Liver (tissue), 8 donors: ENCODE measurements at regions not wholly inside any gene's neighbourhood (a gene's known extent, or its start where the extent isn't known, plus 50 kb on each side); places are given as distances from the start of the nearest gene placed in this dataset.

Source experiments
- DNase-seq: peaks from one replicate; pipeline ENCODE4 v3.0.0-alpha.2; 2017; ENCODE audit warnings: low spot score
- H3K27ac ChIP-seq, 2 donors: one replicate each; pipeline ENCODE4 v1.7.0; 2013; ENCODE audit warnings: inconsistent platforms in 2 of 2, low read length in 2 of 2, control low read depth in 1 of 2, low read depth in 1 of 2, mild to moderate bottlenecking in 1 of 2
- H3K27me3 ChIP-seq, 4 donors: one replicate each; pipeline versions ENCODE4 v1.6.1 to v1.7.0; 2013; ENCODE audit warnings: low read length in 3 of 4, inconsistent platforms in 1 of 4, mild to moderate bottlenecking in 1 of 4, moderate library complexity in 1 of 4; ENCODE audit not compliant: control insufficient read depth in 4 of 4, insufficient read depth in 4 of 4
- H3K36me3 ChIP-seq, 4 donors: one replicate each; pipeline versions ENCODE4 v1.6.1 to v1.7.0; 2013; ENCODE audit warnings: low read length in 3 of 4, mild to moderate bottlenecking in 3 of 4, low read depth in 1 of 4, moderate library complexity in 1 of 4; ENCODE audit not compliant: control insufficient read depth in 4 of 4, insufficient read depth in 3 of 4
- H3K4me1 ChIP-seq, 4 donors: one replicate each; pipeline versions ENCODE4 v1.6.1 to v1.7.0; 2013; ENCODE audit warnings: low read length in 3 of 4, mild to moderate bottlenecking in 3 of 4, moderate library complexity in 1 of 4; ENCODE audit not compliant: control insufficient read depth in 4 of 4, insufficient read depth in 4 of 4
- H3K4me3 ChIP-seq, 3 donors: one replicate each; pipeline versions ENCODE4 v1.6.1 to v1.7.0; 2013; ENCODE audit warnings: low read length in 3 of 3, control low read depth in 1 of 3, low read depth in 1 of 3, mild to moderate bottlenecking in 1 of 3
- H3K9ac ChIP-seq, 2 donors: one replicate each; pipeline ENCODE4 v1.7.0; 2013; ENCODE audit warnings: low read length in 2 of 2, mild to moderate bottlenecking in 2 of 2, moderate library complexity in 2 of 2, control low read depth in 1 of 2, low read depth in 1 of 2
- H3K9me3 ChIP-seq, 4 donors: one replicate each; pipeline versions ENCODE4 v1.6.1 to v1.7.0; 2013; ENCODE audit warnings: low read length in 3 of 4; ENCODE audit not compliant: control insufficient read depth in 4 of 4
- EGR1 ChIP-seq, 2 donors: IDR thresholded peaks; 2 replicates each; pipeline ENCODE4 v1.6.1; 2016 to 2018; ENCODE audit warnings: antibody characterized with exemption in 2 of 2, low read depth in 2 of 2
- FOXA1 ChIP-seq: IDR thresholded peaks from 2 replicates; pipeline ENCODE4 v1.6.1; 2016; ENCODE audit warnings: antibody characterized with exemption
- FOXA2 ChIP-seq: IDR thresholded peaks from 2 replicates; pipeline ENCODE4 v1.6.1; 2016; ENCODE audit warnings: antibody characterized with exemption
- GABPA ChIP-seq, 2 donors: IDR thresholded peaks in 1 of 2; conservative IDR thresholded peaks in 1 of 2; 2 replicates each; pipeline ENCODE4 v1.6.1; 2016; ENCODE audit warnings: antibody characterized with exemption in 2 of 2, mild to moderate bottlenecking in 1 of 2, moderate library complexity in 1 of 2
- HNF4A ChIP-seq, 2 donors: conservative IDR thresholded peaks; 2 replicates each; pipeline ENCODE4 v1.6.1; 2016; ENCODE audit warnings: antibody characterized with exemption in 2 of 2, mild to moderate bottlenecking in 2 of 2
- HNF4G ChIP-seq: IDR thresholded peaks from 2 replicates; pipeline ENCODE4 v1.6.1; 2016; ENCODE audit warnings: antibody characterized with exemption
- JUND ChIP-seq, 2 donors: IDR thresholded peaks; 2 replicates each; pipeline ENCODE4 v1.6.1; 2016; ENCODE audit warnings: antibody characterized with exemption in 2 of 2
- NR2F2 ChIP-seq: IDR thresholded peaks from 2 replicates; pipeline ENCODE4 v1.6.1; 2016; ENCODE audit warnings: antibody characterized with exemption
- RAD21 ChIP-seq, 2 donors: IDR thresholded peaks; 2 replicates each; pipeline ENCODE4 v1.6.1; 2016; ENCODE audit warnings: antibody characterized with exemption in 2 of 2, mild to moderate bottlenecking in 2 of 2
- SP1 ChIP-seq: IDR thresholded peaks from 2 replicates; pipeline ENCODE4 v1.6.1; 2018; ENCODE audit warnings: antibody characterized with exemption, mild to moderate bottlenecking
- TAF1 ChIP-seq: conservative IDR thresholded peaks from 2 replicates; pipeline ENCODE4 v1.6.1; 2016; ENCODE audit warnings: antibody characterized with exemption, mild to moderate bottlenecking
- YY1 ChIP-seq: IDR thresholded peaks from 2 replicates; pipeline ENCODE4 v1.6.1; 2016; ENCODE audit warnings: antibody characterized with exemption, mild to moderate bottlenecking
- WGBS: extraction: QIAGEN DNeasy Blood & Tissue Kit; methylation state at CpG from one replicate; pipeline ENCODE4 v1.1.7; 2013; 5-methylcytosine and 5-hydroxymethylcytosine counted together
- TF ChIP-seq, protein P1 (sequence below): IDR thresholded peaks from 2 replicates; pipeline ENCODE4 v1.6.1; 2016; ENCODE audit warnings: antibody characterized with exemption
- TF ChIP-seq, protein P2 (sequence below): IDR thresholded peaks from 2 replicates; pipeline ENCODE4 v1.6.1; 2016; ENCODE audit warnings: antibody characterized with exemption, mild to moderate bottlenecking
- TF ChIP-seq, protein P3 (sequence below): IDR thresholded peaks from 2 replicates; pipeline ENCODE4 v1.6.1; 2016; ENCODE audit warnings: antibody characterized with exemption
- TF ChIP-seq, protein P4 (sequence below): IDR thresholded peaks from 2 replicates; pipeline ENCODE4 v1.6.1; 2016; ENCODE audit warnings: antibody characterized with exemption
- TF ChIP-seq, protein P5 (sequence below): fragments of 150-350 bp; IDR thresholded peaks from 2 replicates; pipeline ENCODE4 v1.5.1; 2017; ENCODE audit warnings: improper control_type of control experiment, low read depth, low read length; ENCODE audit not compliant: missing input control
- donor health status: healthy.
- donor health status: healthy.
- donor health status: healthy.
- donor health status: healthy.
- donor health status: healthy.

DNA sequence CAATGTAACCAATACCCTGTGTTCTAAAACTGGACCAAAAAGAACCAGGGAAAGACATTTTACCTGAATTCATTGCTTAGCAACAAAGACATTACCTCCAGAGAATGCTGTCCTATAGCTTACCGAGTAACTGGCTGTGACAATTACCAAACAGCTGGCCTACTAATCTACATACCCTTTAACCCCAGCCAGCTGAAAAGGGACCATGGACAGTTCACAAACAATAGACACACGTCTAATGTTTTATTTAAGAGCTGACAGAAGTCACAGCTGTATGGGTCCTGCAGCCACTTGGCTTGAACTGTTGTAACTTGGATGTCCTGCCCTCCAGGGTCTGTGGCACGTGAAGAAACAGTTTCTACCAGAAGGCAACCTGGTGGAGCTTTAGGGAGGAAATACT lies 130.1 kb upstream of the EFEMP1 start:
- Histone ChIP-seq H3K4me1 (no peaks in the 10 kb centered on the region), H3K27ac (no peak overlapping the region), H3K36me3 (no peaks in the 10 kb centered on the region), H3K9me3 (no peaks in the 10 kb centered on the region), H3K4me3 (no peak overlapping the region), H3K9ac (no peak overlapping the region), H3K27me3 (no peaks in the 10 kb centered on the region)
- no peak for DNase-seq
- 25% methylated on average over 3 of the region's 3 CpGs for WGBS
- TF ChIP-seq, protein P1, sequence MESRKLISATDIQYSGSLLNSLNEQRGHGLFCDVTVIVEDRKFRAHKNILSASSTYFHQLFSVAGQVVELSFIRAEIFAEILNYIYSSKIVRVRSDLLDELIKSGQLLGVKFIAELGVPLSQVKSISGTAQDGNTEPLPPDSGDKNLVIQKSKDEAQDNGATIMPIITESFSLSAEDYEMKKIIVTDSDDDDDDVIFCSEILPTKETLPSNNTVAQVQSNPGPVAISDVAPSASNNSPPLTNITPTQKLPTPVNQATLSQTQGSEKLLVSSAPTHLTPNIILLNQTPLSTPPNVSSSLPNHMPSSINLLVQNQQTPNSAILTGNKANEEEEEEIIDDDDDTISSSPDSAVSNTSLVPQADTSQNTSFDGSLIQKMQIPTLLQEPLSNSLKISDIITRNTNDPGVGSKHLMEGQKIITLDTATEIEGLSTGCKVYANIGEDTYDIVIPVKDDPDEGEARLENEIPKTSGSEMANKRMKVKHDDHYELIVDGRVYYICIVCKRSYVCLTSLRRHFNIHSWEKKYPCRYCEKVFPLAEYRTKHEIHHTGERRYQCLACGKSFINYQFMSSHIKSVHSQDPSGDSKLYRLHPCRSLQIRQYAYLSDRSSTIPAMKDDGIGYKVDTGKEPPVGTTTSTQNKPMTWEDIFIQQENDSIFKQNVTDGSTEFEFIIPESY, result no peak
- TF ChIP-seq, protein P2, sequence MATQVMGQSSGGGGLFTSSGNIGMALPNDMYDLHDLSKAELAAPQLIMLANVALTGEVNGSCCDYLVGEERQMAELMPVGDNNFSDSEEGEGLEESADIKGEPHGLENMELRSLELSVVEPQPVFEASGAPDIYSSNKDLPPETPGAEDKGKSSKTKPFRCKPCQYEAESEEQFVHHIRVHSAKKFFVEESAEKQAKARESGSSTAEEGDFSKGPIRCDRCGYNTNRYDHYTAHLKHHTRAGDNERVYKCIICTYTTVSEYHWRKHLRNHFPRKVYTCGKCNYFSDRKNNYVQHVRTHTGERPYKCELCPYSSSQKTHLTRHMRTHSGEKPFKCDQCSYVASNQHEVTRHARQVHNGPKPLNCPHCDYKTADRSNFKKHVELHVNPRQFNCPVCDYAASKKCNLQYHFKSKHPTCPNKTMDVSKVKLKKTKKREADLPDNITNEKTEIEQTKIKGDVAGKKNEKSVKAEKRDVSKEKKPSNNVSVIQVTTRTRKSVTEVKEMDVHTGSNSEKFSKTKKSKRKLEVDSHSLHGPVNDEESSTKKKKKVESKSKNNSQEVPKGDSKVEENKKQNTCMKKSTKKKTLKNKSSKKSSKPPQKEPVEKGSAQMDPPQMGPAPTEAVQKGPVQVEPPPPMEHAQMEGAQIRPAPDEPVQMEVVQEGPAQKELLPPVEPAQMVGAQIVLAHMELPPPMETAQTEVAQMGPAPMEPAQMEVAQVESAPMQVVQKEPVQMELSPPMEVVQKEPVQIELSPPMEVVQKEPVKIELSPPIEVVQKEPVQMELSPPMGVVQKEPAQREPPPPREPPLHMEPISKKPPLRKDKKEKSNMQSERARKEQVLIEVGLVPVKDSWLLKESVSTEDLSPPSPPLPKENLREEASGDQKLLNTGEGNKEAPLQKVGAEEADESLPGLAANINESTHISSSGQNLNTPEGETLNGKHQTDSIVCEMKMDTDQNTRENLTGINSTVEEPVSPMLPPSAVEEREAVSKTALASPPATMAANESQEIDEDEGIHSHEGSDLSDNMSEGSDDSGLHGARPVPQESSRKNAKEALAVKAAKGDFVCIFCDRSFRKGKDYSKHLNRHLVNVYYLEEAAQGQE, result no peak
- TF ChIP-seq RAD21 (IDR thresholded peaks at IDR 0.05), result no peak
- TF ChIP-seq, protein P3, sequence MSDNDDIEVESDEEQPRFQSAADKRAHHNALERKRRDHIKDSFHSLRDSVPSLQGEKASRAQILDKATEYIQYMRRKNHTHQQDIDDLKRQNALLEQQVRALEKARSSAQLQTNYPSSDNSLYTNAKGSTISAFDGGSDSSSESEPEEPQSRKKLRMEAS, result no peak
- TF ChIP-seq HNF4G, result no peak
- no peak for TF ChIP-seq EGR1 (IDR thresholded peaks at IDR 0.05; ENCODE audit: low read depth in 2 of 2)
- no peak for TF ChIP-seq YY1
- TF ChIP-seq GABPA (IDR thresholded peaks at IDR 0.05 in 1 of 2, conservative IDR thresholded peaks at IDR 0.05 in 1 of 2), result no peak
- TF ChIP-seq, protein P4, sequence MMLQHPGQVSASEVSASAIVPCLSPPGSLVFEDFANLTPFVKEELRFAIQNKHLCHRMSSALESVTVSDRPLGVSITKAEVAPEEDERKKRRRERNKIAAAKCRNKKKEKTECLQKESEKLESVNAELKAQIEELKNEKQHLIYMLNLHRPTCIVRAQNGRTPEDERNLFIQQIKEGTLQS, result no peak
- TF ChIP-seq TAF1, result no peak
- TF ChIP-seq NR2F2, result no peak
- TF ChIP-seq, protein P5, sequence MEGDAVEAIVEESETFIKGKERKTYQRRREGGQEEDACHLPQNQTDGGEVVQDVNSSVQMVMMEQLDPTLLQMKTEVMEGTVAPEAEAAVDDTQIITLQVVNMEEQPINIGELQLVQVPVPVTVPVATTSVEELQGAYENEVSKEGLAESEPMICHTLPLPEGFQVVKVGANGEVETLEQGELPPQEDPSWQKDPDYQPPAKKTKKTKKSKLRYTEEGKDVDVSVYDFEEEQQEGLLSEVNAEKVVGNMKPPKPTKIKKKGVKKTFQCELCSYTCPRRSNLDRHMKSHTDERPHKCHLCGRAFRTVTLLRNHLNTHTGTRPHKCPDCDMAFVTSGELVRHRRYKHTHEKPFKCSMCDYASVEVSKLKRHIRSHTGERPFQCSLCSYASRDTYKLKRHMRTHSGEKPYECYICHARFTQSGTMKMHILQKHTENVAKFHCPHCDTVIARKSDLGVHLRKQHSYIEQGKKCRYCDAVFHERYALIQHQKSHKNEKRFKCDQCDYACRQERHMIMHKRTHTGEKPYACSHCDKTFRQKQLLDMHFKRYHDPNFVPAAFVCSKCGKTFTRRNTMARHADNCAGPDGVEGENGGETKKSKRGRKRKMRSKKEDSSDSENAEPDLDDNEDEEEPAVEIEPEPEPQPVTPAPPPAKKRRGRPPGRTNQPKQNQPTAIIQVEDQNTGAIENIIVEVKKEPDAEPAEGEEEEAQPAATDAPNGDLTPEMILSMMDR, result no peak
- TF ChIP-seq HNF4A (conservative IDR thresholded peaks at IDR 0.05), result no peak

DNA sequence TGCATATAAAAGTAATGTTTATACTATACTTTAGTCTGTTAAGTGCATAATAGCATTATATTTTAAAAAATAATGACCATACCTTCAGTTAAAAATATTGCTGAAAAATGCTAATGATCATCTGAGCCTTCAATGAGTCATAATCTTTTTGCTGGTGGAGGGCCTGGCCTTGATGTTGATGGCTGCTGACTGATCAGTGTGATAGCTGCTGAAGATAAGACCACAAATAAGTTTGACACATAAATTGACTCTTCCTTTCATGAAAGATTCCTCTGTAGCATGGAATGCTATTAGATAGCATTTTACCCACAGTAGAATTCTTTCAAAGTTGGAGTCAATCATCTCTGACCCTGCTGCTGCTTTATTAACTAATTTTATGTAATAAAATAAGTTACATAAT lies 128.4 kb upstream of the CCDC85A start:
- Histone ChIP-seq H3K9ac (no peak overlapping the region), H3K36me3 (no peaks in the 10 kb centered on the region), H3K9me3 (peaks cover 0 to 3% (median 0%) of the 10 kb centered on the region in 4 donors), H3K4me1 (no peaks in the 10 kb centered on the region), H3K4me3 (no peak overlapping the region), H3K27me3 (no peaks in the 10 kb centered on the region), H3K27ac (no peak overlapping the region)
- TF ChIP-seq HNF4G, result no peak
- TF ChIP-seq SP1, result no peak
- no peak for TF ChIP-seq FOXA1
- TF ChIP-seq NR2F2, result no peak
- no peak for TF ChIP-seq JUND (IDR thresholded peaks at IDR 0.05)
- no peak for TF ChIP-seq FOXA2
- TF ChIP-seq YY1, result no peak
- TF ChIP-seq, protein P1, result no peak
- no peak for TF ChIP-seq EGR1 (IDR thresholded peaks at IDR 0.05; ENCODE audit: low read depth in 2 of 2)
- TF ChIP-seq TAF1, result no peak
- no peak for TF ChIP-seq GABPA (IDR thresholded peaks at IDR 0.05 in 1 of 2, conservative IDR thresholded peaks at IDR 0.05 in 1 of 2)
- TF ChIP-seq, protein P2, result no peak
- no peak for DNase-seq
